ENCODE measurements at regions not wholly inside any gene's neighbourhood (a gene's known extent, or its start where the extent isn't known, plus 50 kb on each side); places are given as distances from the start of the nearest gene placed in this dataset.

DNA sequence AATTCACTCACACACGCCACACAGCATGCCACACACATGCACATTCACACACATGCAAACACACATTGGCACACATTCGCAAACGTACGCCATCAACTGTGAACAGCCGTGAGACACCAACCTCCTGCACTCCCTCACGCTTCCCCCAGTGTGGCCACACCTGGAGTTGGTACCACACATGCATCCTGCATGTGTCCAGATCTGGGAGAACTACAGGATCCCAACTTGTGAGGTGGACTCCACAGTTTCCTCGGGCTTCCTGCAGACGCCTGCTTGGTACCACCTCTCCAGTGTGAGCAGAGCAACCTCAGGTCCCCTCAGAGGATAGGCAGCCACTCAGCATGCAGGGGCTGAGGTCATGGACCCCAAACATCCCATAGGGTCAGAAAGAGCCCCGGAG lies 239.0 kb downstream of the EIPR1 start:
- Histone ChIP-seq H4K20me1 (ENCODE audit: low read depth, low read length) (no peaks in the 10 kb centered on the region), H3K4me2 (ENCODE audit: low read depth, low read length, poor library complexity, severe bottlenecking) (no peak overlapping the region), H3F3A (ENCODE audit: insufficient read depth) (no peaks in the 10 kb centered on the region), H3K27me3 (ENCODE audit: low read length) (no peaks in the 10 kb centered on the region), H3K27ac (ENCODE audit: low read depth, low read length) (no peak overlapping the region), H3K4me3 (ENCODE audit: insufficient read depth, low read length, poor library complexity, severe bottlenecking) (no peak overlapping the region), H3K9ac (ENCODE audit: low read length) (no peak overlapping the region), H3K36me3 (ENCODE audit: low read length) (no peaks in the 10 kb centered on the region), H3K9me3 (ENCODE audit: insufficient read depth, low read length) (no peaks in the 10 kb centered on the region), H3K9me2 (replicated peaks; ENCODE audit: insufficient read depth, low read length) (no peaks in the 10 kb centered on the region), H3K79me2 (ENCODE audit: insufficient read depth, low read length) (no peaks in the 10 kb centered on the region), H2AFZ (ENCODE audit: low read depth, low read length, severe bottlenecking) (no peak overlapping the region)
- TF ChIP-seq, protein P1, sequence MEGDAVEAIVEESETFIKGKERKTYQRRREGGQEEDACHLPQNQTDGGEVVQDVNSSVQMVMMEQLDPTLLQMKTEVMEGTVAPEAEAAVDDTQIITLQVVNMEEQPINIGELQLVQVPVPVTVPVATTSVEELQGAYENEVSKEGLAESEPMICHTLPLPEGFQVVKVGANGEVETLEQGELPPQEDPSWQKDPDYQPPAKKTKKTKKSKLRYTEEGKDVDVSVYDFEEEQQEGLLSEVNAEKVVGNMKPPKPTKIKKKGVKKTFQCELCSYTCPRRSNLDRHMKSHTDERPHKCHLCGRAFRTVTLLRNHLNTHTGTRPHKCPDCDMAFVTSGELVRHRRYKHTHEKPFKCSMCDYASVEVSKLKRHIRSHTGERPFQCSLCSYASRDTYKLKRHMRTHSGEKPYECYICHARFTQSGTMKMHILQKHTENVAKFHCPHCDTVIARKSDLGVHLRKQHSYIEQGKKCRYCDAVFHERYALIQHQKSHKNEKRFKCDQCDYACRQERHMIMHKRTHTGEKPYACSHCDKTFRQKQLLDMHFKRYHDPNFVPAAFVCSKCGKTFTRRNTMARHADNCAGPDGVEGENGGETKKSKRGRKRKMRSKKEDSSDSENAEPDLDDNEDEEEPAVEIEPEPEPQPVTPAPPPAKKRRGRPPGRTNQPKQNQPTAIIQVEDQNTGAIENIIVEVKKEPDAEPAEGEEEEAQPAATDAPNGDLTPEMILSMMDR (IDR thresholded peaks at IDR 0.05; ENCODE audit: insufficient read depth, low read length, poor library complexity, severe bottlenecking): no peak
- TF ChIP-seq EZH2phosphoT487 (conservative IDR thresholded peaks at IDR 0.05; ENCODE audit: low read length): no peak

DNA sequence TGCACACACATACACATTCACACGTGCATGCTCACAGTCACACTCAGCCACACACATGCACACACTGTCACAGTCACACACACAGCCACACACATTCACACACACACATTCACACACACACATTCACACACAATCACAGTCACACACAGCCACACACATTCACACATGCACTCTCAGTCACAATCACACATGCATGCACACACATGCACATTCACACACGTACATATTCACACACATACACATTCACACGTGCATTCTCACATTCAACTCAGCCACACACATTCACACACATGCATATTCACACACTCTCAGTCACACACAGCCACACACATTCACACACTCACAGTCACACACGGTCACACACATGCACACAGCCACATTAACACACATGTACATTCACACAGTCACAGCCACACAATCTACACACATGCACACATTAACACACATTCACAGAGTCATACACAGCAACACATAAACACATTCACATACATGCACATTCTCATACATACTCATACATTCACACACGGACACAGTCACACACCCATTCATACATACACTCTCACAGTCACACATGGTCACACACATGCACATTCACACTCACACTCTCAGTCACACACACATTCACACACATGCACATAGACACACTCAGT lies 239.8 kb downstream of the EIPR1 start:
- no peaks in the 10 kb centered on the region for H3K27me3 ChIP-seq (ENCODE audit: low read length)
- no peaks in the 10 kb centered on the region for H3K9me3 ChIP-seq (ENCODE audit: insufficient read depth, low read length)
- no peak overlapping the region for H3K9ac ChIP-seq (ENCODE audit: low read length)
- H3K79me2 ChIP-seq (ENCODE audit: insufficient read depth, low read length): no peaks in the 10 kb centered on the region
- H3F3A ChIP-seq (ENCODE audit: insufficient read depth): no peaks in the 10 kb centered on the region
- H4K20me1 ChIP-seq (ENCODE audit: low read depth, low read length): no peaks in the 10 kb centered on the region
- H3K9me2 ChIP-seq (replicated peaks; ENCODE audit: insufficient read depth, low read length): no peaks in the 10 kb centered on the region
- H3K4me2 ChIP-seq (ENCODE audit: low read depth, low read length, poor library complexity, severe bottlenecking): no peak overlapping the region
- no peaks in the 10 kb centered on the region for H3K36me3 ChIP-seq (ENCODE audit: low read length)
- no peak overlapping the region for H2AFZ ChIP-seq (ENCODE audit: low read depth, low read length, severe bottlenecking)
- no peak for TF ChIP-seq EZH2phosphoT487 (conservative IDR thresholded peaks at IDR 0.05; ENCODE audit: low read length)
- TF ChIP-seq, protein P1 (IDR thresholded peaks at IDR 0.05; ENCODE audit: insufficient read depth, low read length, poor library complexity, severe bottlenecking): no peak
- H3K27ac ChIP-seq (ENCODE audit: low read depth, low read length): no peak overlapping the region
- H3K4me3 ChIP-seq (ENCODE audit: insufficient read depth, low read length, poor library complexity, severe bottlenecking): no peak overlapping the region

DNA sequence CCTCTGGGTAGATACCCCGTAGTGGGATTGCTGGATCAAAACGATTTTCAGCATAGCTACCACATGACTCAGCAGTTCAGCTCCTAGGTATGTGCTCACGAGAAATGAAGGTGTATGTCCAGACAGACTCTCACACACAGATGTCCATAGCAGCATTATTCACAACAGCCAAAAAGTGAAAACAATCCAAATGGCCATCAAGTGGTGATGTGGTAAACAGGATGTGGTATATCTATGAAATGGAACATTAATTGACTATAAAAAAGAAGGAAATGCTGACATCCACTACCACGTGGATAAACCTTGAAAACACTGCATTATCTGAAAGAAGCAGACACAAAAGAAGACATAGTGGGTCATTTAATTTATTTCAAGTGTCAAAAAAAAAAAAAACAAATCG lies 241.9 kb downstream of the EIPR1 start:
- H3K79me2 ChIP-seq (ENCODE audit: insufficient read depth, low read length): no peaks in the 10 kb centered on the region
- no peak overlapping the region for H3K9ac ChIP-seq (ENCODE audit: low read length)
- H4K20me1 ChIP-seq (ENCODE audit: low read depth, low read length): no peaks in the 10 kb centered on the region
- no peaks in the 10 kb centered on the region for H3K9me3 ChIP-seq (ENCODE audit: insufficient read depth, low read length)
- H3K36me3 ChIP-seq (ENCODE audit: low read length): no peaks in the 10 kb centered on the region
- no peak overlapping the region for H3K4me3 ChIP-seq (ENCODE audit: insufficient read depth, low read length, poor library complexity, severe bottlenecking)
- no peak overlapping the region for H3K4me2 ChIP-seq (ENCODE audit: low read depth, low read length, poor library complexity, severe bottlenecking)
- H2AFZ ChIP-seq (ENCODE audit: low read depth, low read length, severe bottlenecking): no peak overlapping the region
- no peak overlapping the region for H3K27ac ChIP-seq (ENCODE audit: low read depth, low read length)
- TF ChIP-seq, protein P1 (IDR thresholded peaks at IDR 0.05; ENCODE audit: insufficient read depth, low read length, poor library complexity, severe bottlenecking): no peak
- TF ChIP-seq EZH2phosphoT487 (conservative IDR thresholded peaks at IDR 0.05; ENCODE audit: low read length): no peak
- no peaks in the 10 kb centered on the region for H3K9me2 ChIP-seq (replicated peaks; ENCODE audit: insufficient read depth, low read length)
- no peaks in the 10 kb centered on the region for H3K27me3 ChIP-seq (ENCODE audit: low read length)
- no peaks in the 10 kb centered on the region for H3F3A ChIP-seq (ENCODE audit: insufficient read depth)

Data from SU-DHL-6 (cell line).